ENCODE measurements at regions not wholly inside any gene's neighbourhood (a gene's known extent, or its start where the extent isn't known, plus 50 kb on each side); places are given as distances from the start of the nearest gene placed in this dataset.

GRCh38 chr3:187918081-187918644 is 172.9 kb upstream of the BCL6 start:
- TF ChIP-seq POLR2A (IDR thresholded peaks at IDR 0.05) (no peak), CTCF (IDR thresholded peaks at IDR 0.05) (no peak)
- no peak overlapping the region for H3K4me3 ChIP-seq (replicated peaks in 1 of 3)
- 81 to 85% methylated on average over 5 of the region's 5 CpGs for WGBS, 2 donors
- no peak for DNase-seq
- no peak overlapping the region for H3K27ac ChIP-seq
- H3K27me3 ChIP-seq, result no peaks in the 10 kb centered on the region
- intact Hi-C loops (cut with DNase I), result no loop called here
- H3K4me1 ChIP-seq, result no peaks in the 10 kb centered on the region
- no peaks in the 10 kb centered on the region for H3K9me3 ChIP-seq
- no peaks in the 10 kb centered on the region for H3K36me3 ChIP-seq

GRCh38 chr3:187919048-187919447 is 173.8 kb upstream of the BCL6 start:
- H3K4me3 ChIP-seq (replicated peaks in 1 of 3), result no peak overlapping the region
- intact Hi-C loops (cut with DNase I), result no loop called here
- TF ChIP-seq CTCF (IDR thresholded peaks at IDR 0.05), result no peak
- no peak for TF ChIP-seq POLR2A (IDR thresholded peaks at IDR 0.05)
- no peak for DNase-seq
- H3K4me1 ChIP-seq, result no peaks in the 10 kb centered on the region
- H3K36me3 ChIP-seq, result no peaks in the 10 kb centered on the region
- no peak overlapping the region for H3K27ac ChIP-seq
- no peaks in the 10 kb centered on the region for H3K27me3 ChIP-seq
- no peaks in the 10 kb centered on the region for H3K9me3 ChIP-seq
- 71 to 73% methylated on average over 6 of the region's 6 CpGs for WGBS, 2 donors

GRCh38 chr3:187919544-187919943 is 174.3 kb upstream of the BCL6 start:
- Histone ChIP-seq H3K27me3 (no peaks in the 10 kb centered on the region), H3K9me3 (no peaks in the 10 kb centered on the region), H3K27ac (no peak overlapping the region), H3K36me3 (no peaks in the 10 kb centered on the region), H3K4me1 (no peaks in the 10 kb centered on the region), H3K4me3 (replicated peaks in 1 of 3) (no peak overlapping the region)
- TF ChIP-seq CTCF (IDR thresholded peaks at IDR 0.05) (no peak), POLR2A (IDR thresholded peaks at IDR 0.05) (no peak)
- no peak for DNase-seq
- intact Hi-C loops (cut with DNase I), result no loop called here
- 76 to 83% methylated on average over 3 of the region's 3 CpGs for WGBS, 2 donors

GRCh38 chr3:187920030-187920429 is 174.8 kb upstream of the BCL6 start:
- Histone ChIP-seq H3K4me3 (replicated peaks in 1 of 3) (no peak overlapping the region), H3K27me3 (no peaks in the 10 kb centered on the region), H3K9me3 (no peaks in the 10 kb centered on the region), H3K36me3 (no peaks in the 10 kb centered on the region), H3K27ac (no peak overlapping the region), H3K4me1 (no peaks in the 10 kb centered on the region)
- 96 to 100% methylated on average over 1 of the region's 1 CpG for WGBS, 2 donors
- DNase-seq, result no peak
- intact Hi-C loops (cut with DNase I), result no loop called here
- TF ChIP-seq CTCF (IDR thresholded peaks at IDR 0.05), result no peak
- no peak for TF ChIP-seq POLR2A (IDR thresholded peaks at IDR 0.05)

GRCh38 chr3:187920913-187921312 is 175.6 kb upstream of the BCL6 start:
- Histone ChIP-seq H3K4me3 (replicated peaks in 1 of 3) (no peak overlapping the region), H3K9me3 (no peaks in the 10 kb centered on the region), H3K27ac (no peak overlapping the region), H3K4me1 (no peaks in the 10 kb centered on the region), H3K36me3 (no peaks in the 10 kb centered on the region), H3K27me3 (no peaks in the 10 kb centered on the region)
- no peak for DNase-seq
- intact Hi-C loops (cut with DNase I), result no loop called here
- TF ChIP-seq CTCF (IDR thresholded peaks at IDR 0.05) (no peak), POLR2A (IDR thresholded peaks at IDR 0.05) (no peak)
- WGBS, 2 donors, result 86 to 89% methylated on average over 6 of the region's 6 CpGs

All from thyroid gland (tissue), 4 donors.